GDM1 (cell line): ENCODE measurements at regions not wholly inside any gene's neighbourhood (a gene's known extent, or its start where the extent isn't known, plus 50 kb on each side); places are given as distances from the start of the nearest gene placed in this dataset.

Experiments
- DNase-seq: peaks from one replicate; lab custom pipeline; 2025; lab: John Stamatoyannopoulos, UW

DNA sequence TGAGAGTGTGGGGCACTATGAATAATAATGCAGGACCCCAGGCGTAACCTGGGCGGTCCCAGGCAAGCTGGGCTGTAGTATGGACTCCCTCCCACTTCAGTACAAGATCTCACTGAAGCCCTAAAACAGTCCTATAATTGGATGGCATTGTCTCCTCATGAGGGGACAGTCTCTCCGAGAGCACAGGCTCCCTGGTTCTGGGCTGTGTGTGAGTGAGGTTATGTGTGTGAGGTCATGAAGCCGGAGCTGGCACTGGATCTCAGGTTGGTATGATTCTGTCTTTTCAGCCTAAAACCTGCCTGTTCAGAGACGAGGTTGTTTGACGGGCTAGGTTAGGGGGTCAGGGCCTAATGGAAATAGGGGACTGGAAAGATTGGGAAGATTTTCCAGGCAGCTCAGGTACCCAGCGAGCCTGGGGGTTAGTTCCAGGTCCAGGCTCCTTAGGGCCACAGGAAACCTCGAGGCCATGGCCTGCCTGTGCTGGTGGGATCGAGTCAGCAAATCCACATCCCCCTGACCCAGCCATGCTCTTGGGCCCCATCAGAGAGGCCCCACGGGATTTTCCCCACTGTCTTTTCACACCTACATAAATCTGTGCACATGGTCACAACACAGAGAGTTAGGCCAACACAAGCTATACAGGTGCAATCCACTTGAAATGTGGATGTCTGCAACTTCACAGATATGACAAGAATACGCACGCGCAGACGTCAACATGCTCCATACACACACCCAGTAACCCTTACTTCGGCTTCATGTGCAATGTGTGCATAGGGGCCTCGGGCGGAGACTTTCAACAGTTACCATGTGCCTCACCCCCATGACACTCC lies 94.8 kb downstream of the INHBB start:
- DNase-seq, result no peak

- no peak for DNase-seq
Measured at GRCh38 chr2:120441351-120441700, 95.4 kb downstream of the INHBB start.

GRCh38 chr2:120441744-120442471 lies 96.0 kb downstream of the INHBB start:
- no peak for DNase-seq

DNA sequence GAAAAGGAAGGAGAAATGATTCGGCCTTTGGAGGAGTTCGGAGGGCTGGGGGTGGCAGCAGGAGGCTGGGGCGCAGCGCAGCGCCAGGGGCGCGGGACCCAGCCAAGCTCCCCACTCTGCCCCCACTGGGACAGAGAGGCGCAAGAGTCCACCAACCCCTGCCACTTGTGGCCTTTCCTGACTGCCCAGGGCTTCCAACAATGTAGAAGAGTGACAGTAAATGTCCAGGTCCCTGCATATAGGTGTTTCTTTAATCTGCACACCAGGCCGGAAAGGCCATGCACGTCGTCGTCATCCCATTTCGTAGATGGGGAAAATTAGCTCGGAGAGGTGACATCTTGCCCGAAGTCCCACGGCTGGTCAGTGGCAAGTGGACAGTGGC lies 96.6 kb downstream of the INHBB start:
- DNase-seq, result no peak

DNA sequence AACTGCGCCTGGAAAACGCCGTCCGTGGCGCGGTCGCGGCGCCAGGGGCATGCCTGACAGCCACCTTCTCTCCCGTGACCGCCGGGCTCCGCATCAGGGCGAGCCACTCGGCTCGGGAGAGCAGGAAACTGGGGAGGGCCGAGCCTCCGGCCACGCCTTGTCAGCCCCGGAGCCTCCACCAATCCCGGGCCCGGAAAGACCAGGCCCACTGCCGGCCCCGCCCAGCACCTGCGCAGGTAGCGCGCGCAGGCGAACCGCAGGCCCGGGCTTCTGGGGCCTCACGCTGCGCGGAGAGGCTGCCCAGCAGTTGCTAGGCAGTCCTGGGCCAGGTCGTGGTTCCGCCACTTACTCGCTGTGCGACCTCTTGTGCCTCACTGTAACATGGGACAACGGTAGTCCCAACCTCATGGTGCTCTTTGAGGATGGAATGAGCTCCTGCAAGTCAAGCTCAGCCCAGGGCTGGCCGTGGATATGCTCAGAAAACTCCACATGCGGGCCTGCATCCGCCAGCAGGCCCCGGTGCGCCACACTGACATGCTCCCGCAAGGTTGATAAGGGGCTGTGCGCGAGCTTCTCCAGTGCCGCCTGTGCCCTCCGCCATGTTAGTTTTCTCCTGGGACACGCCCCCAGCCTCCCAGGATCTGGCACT lies 97.1 kb downstream of the INHBB start:
- DNase-seq, result no peak

DNA sequence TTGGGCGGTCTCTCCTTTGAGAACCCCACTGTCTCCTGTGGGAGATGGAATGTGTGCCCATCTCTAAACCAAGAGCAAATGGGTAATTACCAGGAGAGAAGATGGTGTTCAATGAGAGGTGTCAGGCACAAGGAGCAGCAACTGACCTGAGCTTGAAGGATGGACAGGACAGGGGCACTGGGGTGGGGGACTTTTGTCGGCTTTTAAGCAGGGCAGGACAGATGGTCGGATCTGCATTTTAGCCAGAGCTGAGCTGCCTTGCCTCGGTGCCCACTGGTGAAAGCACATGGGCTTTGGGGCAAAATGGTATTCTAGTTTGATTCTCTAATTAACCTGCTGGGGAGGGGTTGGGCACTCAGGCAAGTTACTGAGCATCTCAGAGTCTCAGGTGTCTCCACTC lies 98.0 kb downstream of the INHBB start:
- DNase-seq, result no peak

GRCh38 chr2:120444691-120445240 lies 98.8 kb downstream of the INHBB start:
- no peak for DNase-seq

- no peak for DNase-seq
Measured at GRCh38 chr2:120445449-120446143, 99.7 kb downstream of the INHBB start.

- DNase-seq, result no peak
Measured at GRCh38 chr2:120446236-120447126, 100.5 kb downstream of the INHBB start.

DNA sequence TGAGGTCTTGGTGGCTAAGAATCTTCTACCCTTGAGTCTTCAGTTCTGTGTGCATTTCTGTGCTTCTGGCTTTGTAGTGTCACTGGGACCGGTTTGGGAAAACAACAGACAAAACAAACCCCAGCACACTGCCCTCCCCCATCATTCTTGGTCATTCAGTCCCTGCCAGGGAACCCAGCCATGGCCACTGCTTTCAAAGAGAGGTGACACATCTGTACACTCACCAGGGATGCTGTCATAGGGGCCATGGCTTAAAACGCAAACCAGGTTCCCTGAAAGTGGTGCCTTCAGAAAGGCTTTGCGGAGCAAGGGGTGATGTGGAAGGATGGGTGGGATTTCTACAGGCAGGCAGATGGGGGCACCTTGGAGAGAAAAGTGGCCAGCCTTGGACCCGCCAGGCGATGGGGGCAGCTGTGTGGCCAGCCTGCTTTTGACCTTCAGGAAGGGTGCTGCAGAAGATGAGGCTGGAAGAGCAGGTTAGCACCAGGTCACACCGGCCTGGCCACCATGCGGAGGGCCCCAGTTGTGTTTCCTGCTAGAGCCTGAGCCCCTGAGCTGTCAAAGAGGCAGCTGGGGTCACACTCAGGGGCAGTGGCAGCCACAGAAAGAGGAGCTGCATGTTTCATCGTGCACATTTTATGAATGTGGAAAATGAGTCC lies 101.3 kb downstream of the INHBB start:
- DNase-seq, result no peak

GRCh38 chr2:120448436-120448835 lies 102.5 kb downstream of the INHBB start:
- no peak for DNase-seq

DNA sequence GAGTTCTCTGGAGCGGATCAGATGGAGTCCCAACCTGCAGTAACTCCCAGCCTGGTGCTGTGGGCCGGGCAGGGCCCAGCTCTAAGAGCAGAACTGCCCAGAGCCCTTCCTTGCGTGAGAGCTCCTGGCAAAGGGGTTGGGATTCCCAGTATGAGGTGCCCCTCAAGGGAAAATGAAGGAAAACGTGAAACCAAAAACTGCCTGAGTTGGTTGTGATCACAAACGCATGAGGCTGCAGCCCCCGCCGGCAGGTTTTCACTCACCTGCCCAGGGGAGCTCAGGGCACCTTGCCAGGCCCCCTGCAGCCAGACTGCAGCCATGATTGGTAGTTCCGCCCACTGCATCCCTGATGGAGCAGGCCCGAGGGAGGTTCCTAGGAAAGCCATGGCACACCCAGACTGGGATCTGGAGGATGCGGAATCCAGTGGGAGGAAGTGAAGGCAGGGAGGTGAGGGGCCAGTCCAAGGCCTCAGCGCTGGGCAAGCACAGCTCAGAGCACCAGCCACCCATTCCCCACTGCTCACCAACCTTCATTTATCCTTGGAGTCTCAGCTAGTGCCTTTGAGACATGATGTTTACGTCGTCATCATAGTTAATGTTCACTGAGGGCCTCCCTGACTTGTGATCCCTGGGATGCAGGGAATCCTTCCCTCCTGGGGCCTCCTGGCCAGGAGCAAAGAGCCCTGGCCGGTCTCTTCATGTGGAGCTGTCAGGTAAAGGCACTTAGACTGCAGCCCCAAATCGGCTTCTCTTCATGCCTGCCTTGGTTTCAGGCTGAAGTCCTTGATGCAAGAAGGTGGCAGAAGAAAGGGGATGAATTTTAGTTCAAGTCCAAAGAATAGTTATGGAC lies 103.2 kb downstream of the INHBB start:
- DNase-seq, result no peak

- no peak for DNase-seq
Measured at GRCh38 chr2:120450196-120450820, 104.4 kb downstream of the INHBB start.

GRCh38 chr2:120451334-120451733 lies 105.4 kb downstream of the INHBB start:
- DNase-seq, result no peak

DNA sequence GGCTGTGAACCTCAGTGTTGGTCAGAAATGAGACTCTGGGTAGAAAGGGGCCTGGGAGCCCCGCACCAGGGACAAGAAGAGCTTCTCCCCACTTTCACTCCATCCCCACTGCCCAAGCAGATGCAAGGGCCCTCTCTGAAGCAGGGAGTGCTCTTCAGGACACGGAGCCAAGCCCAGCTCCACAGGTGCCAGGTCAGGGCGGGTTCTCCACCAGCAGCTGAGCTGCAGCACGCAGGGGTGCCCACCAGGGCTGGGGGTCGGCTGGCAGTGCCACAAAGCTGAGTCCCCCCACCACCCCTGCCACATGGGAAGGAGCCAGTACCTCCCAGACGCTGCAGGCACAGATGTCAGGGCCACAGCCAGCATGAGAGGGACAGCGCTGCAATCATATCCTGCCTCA lies 106.2 kb downstream of the INHBB start:
- no peak for DNase-seq

DNA sequence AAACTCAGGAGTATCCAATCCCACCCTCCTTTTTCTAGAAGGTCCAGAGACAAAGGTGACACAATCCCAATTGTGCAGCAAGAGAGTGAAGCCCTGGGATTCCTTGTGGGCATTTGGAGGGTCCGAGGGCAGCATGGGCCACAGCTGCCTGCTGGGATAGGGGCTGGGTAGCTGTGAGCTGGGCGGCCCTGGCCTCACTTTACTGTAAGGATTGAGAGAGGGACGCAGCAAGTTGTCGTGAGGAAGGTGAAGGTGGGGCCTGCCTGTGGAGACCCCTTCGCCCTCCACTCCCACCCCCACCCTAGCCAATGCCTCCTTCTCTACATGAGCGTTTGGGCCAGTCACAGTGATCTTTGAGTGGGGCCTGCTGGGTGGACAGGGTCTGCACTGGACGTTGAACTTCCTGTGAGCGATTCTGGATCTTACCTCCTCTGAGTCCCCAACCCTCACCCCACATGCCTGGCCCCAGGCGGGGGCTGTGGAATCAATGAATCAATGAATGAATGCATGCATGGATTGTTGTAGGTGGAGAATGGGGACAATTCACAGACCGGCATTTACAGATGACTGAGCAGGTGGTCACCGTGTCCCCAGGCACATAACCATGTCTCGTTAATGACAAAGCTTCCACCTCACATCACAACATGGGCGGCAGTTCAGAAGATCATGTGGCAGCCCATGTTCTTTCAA lies 107.2 kb downstream of the INHBB start:
- DNase-seq, result no peak

DNA sequence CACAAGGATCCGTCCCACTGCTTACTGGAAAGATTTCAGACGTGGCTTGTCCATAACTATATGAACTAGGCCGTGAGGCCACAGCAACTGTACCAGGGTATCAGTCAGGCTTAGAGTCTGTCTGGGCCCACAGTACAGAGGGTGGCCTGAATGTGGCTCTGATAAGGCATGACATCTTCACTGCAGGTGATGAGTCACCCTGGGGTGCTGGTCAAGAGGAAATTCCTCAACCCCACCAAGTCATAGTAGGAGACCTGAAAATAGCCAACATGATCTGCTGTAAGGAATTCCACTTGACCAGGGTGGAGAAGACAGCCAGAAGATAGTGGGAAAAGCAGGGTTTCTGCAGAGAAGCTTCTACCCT lies 107.7 kb downstream of the INHBB start:
- DNase-seq, result no peak

GRCh38 chr2:120454654-120455385 lies 108.9 kb downstream of the INHBB start:
- DNase-seq, result no peak
